ENCODE measurements at regions not wholly inside any gene's neighbourhood (a gene's known extent, or its start where the extent isn't known, plus 50 kb on each side); places are given as distances from the start of the nearest gene placed in this dataset.
"Not testable (repeated sequence)": the region's sequence is repeated elsewhere in the genome, so short reads cannot be mapped to it uniquely, and the experiment has no call there.

GRCh38 chr9:43125894-43126293 lies 942.4 kb downstream of the SPATA31A6 start:
- not testable (repeated sequence) for H3K27ac ChIP-seq (ENCODE audit: low read depth, low read length); H3K4me3 ChIP-seq (ENCODE audit: low read length); H3K9me3 ChIP-seq (ENCODE audit: control insufficient read depth, low read length); H3K9me3 Mint-ChIP-seq; H3K4me1 ChIP-seq (ENCODE audit: control insufficient read depth, insufficient read depth, low read length); DNase-seq; H3K27me3 ChIP-seq (ENCODE audit: control insufficient read depth, insufficient read depth, low read length, poor library complexity, severe bottlenecking); H3K4me3 Mint-ChIP-seq; H3K27ac Mint-ChIP-seq; H3K9ac ChIP-seq (ENCODE audit: extremely low read depth, low read length, poor library complexity, severe bottlenecking); H3K4me1 Mint-ChIP-seq; H3K36me3 ChIP-seq (ENCODE audit: control insufficient read depth, insufficient read depth, low read length); H3K36me3 Mint-ChIP-seq (ENCODE audit: low read depth)
- WGBS, 2 experiments (ENCODE audit: insufficient coverage in 1 of 2, insufficient read length in 1 of 2), result 91% methylated on average over 2 of the region's 3 CpGs; no CpG with 5 or more reads in 1 of the 2 experiments
- H3K27me3 Mint-ChIP-seq (ENCODE audit: insufficient read depth), result peaks cover 51% of the 10 kb centered on the region

- H3K27ac ChIP-seq (ENCODE audit: low read depth, low read length); H3K4me3 ChIP-seq (ENCODE audit: low read length); H3K9me3 Mint-ChIP-seq; DNase-seq; H3K27me3 ChIP-seq (ENCODE audit: control insufficient read depth, insufficient read depth, low read length, poor library complexity, severe bottlenecking); H3K4me1 ChIP-seq (ENCODE audit: control insufficient read depth, insufficient read depth, low read length); H3K9ac ChIP-seq (ENCODE audit: extremely low read depth, low read length, poor library complexity, severe bottlenecking); H3K36me3 Mint-ChIP-seq (ENCODE audit: low read depth); H3K36me3 ChIP-seq (ENCODE audit: control insufficient read depth, insufficient read depth, low read length); H3K9me3 ChIP-seq (ENCODE audit: control insufficient read depth, low read length); H3K4me3 Mint-ChIP-seq; H3K4me1 Mint-ChIP-seq; H3K27ac Mint-ChIP-seq: not testable (repeated sequence)
- H3K27me3 Mint-ChIP-seq (ENCODE audit: insufficient read depth), result peaks cover 46% of the 10 kb centered on the region
- 90 to 95% methylated on average over 4 to 8 of the region's 12 CpGs for WGBS, 2 experiments (ENCODE audit: insufficient coverage in 1 of 2, insufficient read length in 1 of 2)
Measured at GRCh38 chr9:43127026-43127775, 943.7 kb downstream of the SPATA31A6 start.

- not testable (repeated sequence) for H3K9ac ChIP-seq (ENCODE audit: extremely low read depth, low read length, poor library complexity, severe bottlenecking)
- peaks cover 41% of the 10 kb centered on the region for H3K27me3 Mint-ChIP-seq (ENCODE audit: insufficient read depth)
Measured at GRCh38 chr9:43127949-43128348, 944.5 kb downstream of the SPATA31A6 start.

GRCh38 chr9:43130744-43131171 lies 947.3 kb downstream of the SPATA31A6 start:
- WGBS, 2 experiments (ENCODE audit: insufficient coverage in 1 of 2, insufficient read length in 1 of 2), result 82 to 86% methylated on average over 2 of the region's 2 CpGs
- not testable (repeated sequence) for H3K9me3 Mint-ChIP-seq; H3K9ac ChIP-seq (ENCODE audit: extremely low read depth, low read length, poor library complexity, severe bottlenecking); H3K36me3 Mint-ChIP-seq (ENCODE audit: low read depth); H3K4me3 ChIP-seq (ENCODE audit: low read length); H3K27me3 ChIP-seq (ENCODE audit: control insufficient read depth, insufficient read depth, low read length, poor library complexity, severe bottlenecking); DNase-seq; H3K4me3 Mint-ChIP-seq; H3K9me3 ChIP-seq (ENCODE audit: control insufficient read depth, low read length); H3K27ac Mint-ChIP-seq; H3K36me3 ChIP-seq (ENCODE audit: control insufficient read depth, insufficient read depth, low read length); H3K4me1 ChIP-seq (ENCODE audit: control insufficient read depth, insufficient read depth, low read length); H3K27ac ChIP-seq (ENCODE audit: low read depth, low read length); H3K4me1 Mint-ChIP-seq
- H3K27me3 Mint-ChIP-seq (ENCODE audit: insufficient read depth), result peaks cover 44% of the 10 kb centered on the region

More at GRCh38 chr9:43127949-43128348, 944.5 kb downstream of the SPATA31A6 start:
- H3K9me3 Mint-ChIP-seq; H3K36me3 ChIP-seq (ENCODE audit: control insufficient read depth, insufficient read depth, low read length); DNase-seq; H3K27ac Mint-ChIP-seq; H3K4me3 ChIP-seq (ENCODE audit: low read length); H3K4me1 Mint-ChIP-seq; H3K4me1 ChIP-seq (ENCODE audit: control insufficient read depth, insufficient read depth, low read length); H3K9me3 ChIP-seq (ENCODE audit: control insufficient read depth, low read length); H3K27ac ChIP-seq (ENCODE audit: low read depth, low read length); H3K27me3 ChIP-seq (ENCODE audit: control insufficient read depth, insufficient read depth, low read length, poor library complexity, severe bottlenecking); H3K36me3 Mint-ChIP-seq (ENCODE audit: low read depth); H3K4me3 Mint-ChIP-seq: not testable (repeated sequence)
- peak; percentile 59 for TF ChIP-seq CTCF (conservative IDR thresholded peaks at IDR 0.05)
- WGBS, 2 experiments (ENCODE audit: insufficient coverage in 1 of 2, insufficient read length in 1 of 2), result 22% methylated on average over 4 of the region's 4 CpGs; no CpG with 5 or more reads in 1 of the 2 experiments

GRCh38 chr9:43135440-43135839 lies 952.0 kb downstream of the SPATA31A6 start:
- H3K9me3 ChIP-seq (ENCODE audit: control insufficient read depth, low read length); H3K9ac ChIP-seq (ENCODE audit: extremely low read depth, low read length, poor library complexity, severe bottlenecking); H3K36me3 Mint-ChIP-seq (ENCODE audit: low read depth); H3K27me3 ChIP-seq (ENCODE audit: control insufficient read depth, insufficient read depth, low read length, poor library complexity, severe bottlenecking); H3K9me3 Mint-ChIP-seq; H3K36me3 ChIP-seq (ENCODE audit: control insufficient read depth, insufficient read depth, low read length); H3K4me3 Mint-ChIP-seq; H3K27ac ChIP-seq (ENCODE audit: low read depth, low read length); H3K4me3 ChIP-seq (ENCODE audit: low read length); DNase-seq; H3K4me1 Mint-ChIP-seq; H3K4me1 ChIP-seq (ENCODE audit: control insufficient read depth, insufficient read depth, low read length); H3K27ac Mint-ChIP-seq: not testable (repeated sequence)
- H3K27me3 Mint-ChIP-seq (ENCODE audit: insufficient read depth), result peaks cover 31% of the 10 kb centered on the region
- WGBS, 2 experiments (ENCODE audit: insufficient coverage in 1 of 2, insufficient read length in 1 of 2), result 84% methylated on average over 4 of the region's 4 CpGs; no CpG with 5 or more reads in 1 of the 2 experiments

GRCh38 chr9:43138909-43139308 lies 955.5 kb downstream of the SPATA31A6 start:
- not testable (repeated sequence) for H3K36me3 Mint-ChIP-seq (ENCODE audit: low read depth); H3K4me1 Mint-ChIP-seq; H3K9me3 Mint-ChIP-seq; H3K27ac Mint-ChIP-seq; DNase-seq; H3K36me3 ChIP-seq (ENCODE audit: control insufficient read depth, insufficient read depth, low read length); H3K27me3 ChIP-seq (ENCODE audit: control insufficient read depth, insufficient read depth, low read length, poor library complexity, severe bottlenecking); H3K27ac ChIP-seq (ENCODE audit: low read depth, low read length); H3K4me3 ChIP-seq (ENCODE audit: low read length); H3K9ac ChIP-seq (ENCODE audit: extremely low read depth, low read length, poor library complexity, severe bottlenecking); H3K4me1 ChIP-seq (ENCODE audit: control insufficient read depth, insufficient read depth, low read length); H3K9me3 ChIP-seq (ENCODE audit: control insufficient read depth, low read length); H3K4me3 Mint-ChIP-seq
- H3K27me3 Mint-ChIP-seq (ENCODE audit: insufficient read depth), result peaks cover 29% of the 10 kb centered on the region
- 86% methylated on average over 5 of the region's 10 CpGs; no CpG with 5 or more reads in 1 of the 2 experiments for WGBS, 2 experiments (ENCODE audit: insufficient coverage in 1 of 2, insufficient read length in 1 of 2)

All from endodermal cell (in vitro differentiated cells).